Endothelial cell of umbilical vein (primary cell): ENCODE measurements at regions not wholly inside any gene's neighbourhood (a gene's known extent, or its start where the extent isn't known, plus 50 kb on each side); places are given as distances from the start of the nearest gene placed in this dataset.

Experiments used
- BruUV-seq: library from RNA; stranded (reverse); fragments of 400-500 nt; replicated peaks from 2 replicates; lab custom pipeline; 2021; lab: Mats Ljungman, UMichigan
- CTCF ChIA-PET: fragments of 300-600, 350-600 bp; sonication (Branson Sonifier 250); formaldehyde crosslinking; loops from one replicate; lab custom pipeline; 2021; ENCODE audit warnings: antibody characterized with exemption, inconsistent platforms; lab: Charles Lee
- POLR2A ChIA-PET: fragments of 300-600, 350-600 bp; sonication (Branson Sonifier 250); formaldehyde crosslinking; loops from one replicate; lab custom pipeline; 2021; ENCODE audit warnings: antibody characterized with exemption, inconsistent platforms; lab: Charles Lee
- DNase-seq: peaks from one replicate; pipeline ENCODE4 v3.0.0-alpha.2; 2011; ENCODE audit warnings: low read depth, low spot score
- FAIRE-seq: peaks from 2 replicates; lab custom pipeline; 2011; peaks lifted over from hg19 to GRCh38; lab: Jason Lieb, UNC
- H2AFZ ChIP-seq: 2 replicates; pipeline ENCODE4 v1.6.0; 2012; ENCODE audit warnings: low read depth, low read length, control low read depth, inconsistent platforms
- H3K27ac ChIP-seq: 2 replicates; pipeline ENCODE4 v1.5.1; 2011; ENCODE audit warnings: low read depth, mild to moderate bottlenecking, control low read depth, low read length, moderate library complexity; ENCODE audit not compliant: insufficient read depth
- H3K27me3 ChIP-seq, 2 experiments: 2 replicates each; pipeline versions ENCODE4 v1.6.0 to v1.6.1; 2011; ENCODE audit warnings: low read length in 2 of 2, mixed read lengths in 1 of 2; ENCODE audit not compliant: control insufficient read depth in 2 of 2, insufficient read depth in 2 of 2
- H3K36me3 ChIP-seq, 2 experiments: 2 replicates in 1 of 2; 3 replicates in 1 of 2; pipeline ENCODE4 v1.5.1; 2011; ENCODE audit warnings: low read length in 2 of 2, mild to moderate bottlenecking in 1 of 2, moderate library complexity in 1 of 2; ENCODE audit not compliant: control insufficient read depth in 2 of 2, insufficient read depth in 2 of 2; ENCODE audit errors: extremely low read depth in 1 of 2
- H3K4me1 ChIP-seq: 3 replicates; pipeline ENCODE4 v1.5.1; 2011; ENCODE audit warnings: mild to moderate bottlenecking, low read length; ENCODE audit not compliant: control insufficient read depth, insufficient read depth; ENCODE audit errors: extremely low read depth
- H3K4me2 ChIP-seq: 2 replicates; pipeline ENCODE4 v1.6.1; 2011; ENCODE audit warnings: low read length, control low read depth, mixed read lengths; ENCODE audit not compliant: insufficient read depth
- H3K4me3 ChIP-seq, 3 experiments: fragments of 200-600 bp in 1 of 3; sonication (generic), shearing (Covaris generic) in 1 of 3; replicated peaks in 1 of 3; 2 replicates each; pipeline ENCODE4 v1.5.1; 2011 to 2016; ENCODE audit warnings: control low read depth in 3 of 3, low read length in 3 of 3, mild to moderate bottlenecking in 2 of 3, inconsistent platforms in 1 of 3, low read depth in 1 of 3, moderate library complexity in 1 of 3; ENCODE audit not compliant: insufficient read depth in 1 of 3
- H3K79me2 ChIP-seq: 2 replicates; pipeline ENCODE4 v1.6.0; 2012; ENCODE audit warnings: low read length, inconsistent platforms; ENCODE audit not compliant: control insufficient read depth, insufficient read depth
- H3K9ac ChIP-seq: replicated peaks from 2 replicates; pipeline ENCODE3; 2011; ENCODE audit warnings: low read length, control low read depth; ENCODE audit not compliant: insufficient read depth; ENCODE audit errors: extremely low read depth
- H3K9me1 ChIP-seq: replicated peaks from 3 replicates; pipeline ENCODE4 v1.6.0; 2011; ENCODE audit warnings: mild to moderate bottlenecking, low read length; ENCODE audit not compliant: control insufficient read depth, insufficient read depth; ENCODE audit errors: extremely low read depth
- H3K9me3 ChIP-seq: replicated peaks from 2 replicates; pipeline ENCODE4 v1.5.1; 2012; ENCODE audit warnings: low read length, inconsistent platforms; ENCODE audit not compliant: control insufficient read depth, insufficient read depth
- H4K20me1 ChIP-seq: replicated peaks from 2 replicates; pipeline ENCODE3; 2011; ENCODE audit warnings: mild to moderate bottlenecking, low read length; ENCODE audit not compliant: control insufficient read depth, insufficient read depth; ENCODE audit errors: extremely low read depth
- CTCF ChIP-seq, 2 donors: IDR thresholded peaks; 1 replicate in 1 of 2; 2 replicates in 1 of 2; pipeline ENCODE4 v1.5.1; 2011; ENCODE audit warnings: low read length in 2 of 2, mild to moderate bottlenecking in 2 of 2, moderate library complexity in 2 of 2, control low read depth in 1 of 2, inconsistent platforms in 1 of 2, low read depth in 1 of 2; ENCODE audit not compliant: insufficient read depth in 1 of 2; ENCODE audit errors: extremely low read depth in 1 of 2
- EZH2 ChIP-seq: IDR thresholded peaks from 2 replicates; pipeline ENCODE4 v1.6.1; 2012; ENCODE audit warnings: borderline replicate concordance, low read depth, mild to moderate bottlenecking, moderate library complexity, low read length, inconsistent platforms; ENCODE audit not compliant: severe bottlenecking
- FOS ChIP-seq: IDR thresholded peaks from 2 replicates; pipeline ENCODE4 v1.6.1; 2011; ENCODE audit warnings: mild to moderate bottlenecking, low read length, moderate library complexity, borderline replicate concordance; ENCODE audit not compliant: insufficient read depth
- GATA2 ChIP-seq: IDR thresholded peaks from 2 replicates; pipeline ENCODE4 v1.7.0; 2011; ENCODE audit warnings: low read depth, mild to moderate bottlenecking, moderate library complexity, mixed read lengths, low read length; ENCODE audit not compliant: insufficient read length, insufficient read depth
- JUN ChIP-seq: IDR thresholded peaks from 2 replicates; pipeline ENCODE4 v1.6.1; 2011; ENCODE audit warnings: borderline replicate concordance, low read depth; ENCODE audit not compliant: insufficient read length, insufficient read depth
- MAX ChIP-seq: IDR thresholded peaks from 2 replicates; pipeline ENCODE4 v1.6.1; 2011; ENCODE audit not compliant: insufficient read depth, insufficient read length
- MYC ChIP-seq: IDR thresholded peaks from one replicate; pipeline ENCODE4 v1.6.1; 2011; ENCODE audit warnings: mild to moderate bottlenecking, low read depth, low read length
- POLR2A ChIP-seq: IDR thresholded peaks from 2 replicates; pipeline ENCODE4 v1.6.1; 2012; ENCODE audit warnings: low read depth, mild to moderate bottlenecking, control low read depth, low read length
- POLR2AphosphoS5 ChIP-seq: IDR thresholded peaks from 2 replicates; pipeline ENCODE4 v1.6.1; 2012; ENCODE audit warnings: low read depth, mild to moderate bottlenecking, control low read depth, low read length, moderate library complexity; ENCODE audit not compliant: insufficient read depth
- dilution Hi-C: fragments of 300-500 bp; cut with MboI; formaldehyde crosslinking; loops from one replicate; pipeline ENCODE4 v1.15.0; 2019; ENCODE audit warnings: low sequenced_read_pairs; ENCODE audit not compliant: extremely low pct_ligation_motif_present
- intact Hi-C: fragments of 100-400 bp; cut with micrococcal nuclease; formaldehyde crosslinking; loops from one replicate; pipeline ENCODE4 v1.10.0; 2022

GRCh38 chr18:56035546-56035945 lies 447.6 kb upstream of the TCF4 start:
- DNase-seq = no peak
- no peaks in the 10 kb centered on the region for H3K4me1 ChIP-seq
- no peaks in the 10 kb centered on the region for H3K79me2 ChIP-seq
- H3K9me3 ChIP-seq = no peaks in the 10 kb centered on the region
- no peaks in the 10 kb centered on the region for H3K9me1 ChIP-seq
- no peak overlapping the region for H3K27ac ChIP-seq
- no peaks in the 10 kb centered on the region for H4K20me1 ChIP-seq
- BruUV-seq = no TSS peak
- no peak for TF ChIP-seq MYC
- TF ChIP-seq JUN = no peak
- TF ChIP-seq POLR2A = no peak
- no peak for TF ChIP-seq MAX
- TF ChIP-seq FOS = no peak
- no peak for TF ChIP-seq EZH2
- TF ChIP-seq CTCF (IDR thresholded peaks at IDR 0.05; ENCODE audit: extremely low read depth in 1 of 2, insufficient read depth in 1 of 2, low read depth in 1 of 2, low read length in 2 of 2) = no peak
- no peak for TF ChIP-seq POLR2AphosphoS5
- no peak for TF ChIP-seq GATA2
- no peaks in the 10 kb centered on the region for H3K27me3 ChIP-seq
- no peak overlapping the region for H3K9ac ChIP-seq
- intact Hi-C loops = no loop called here
- CTCF ChIA-PET = interaction anchor here (0.7 to 1.5 kb wide), 2 partner anchors 15 to 31 kb away, joined by 3 read pairs; no protein-coding TSS in a partner anchor
- POLR2A ChIA-PET = no interaction called here
- H2AFZ ChIP-seq = no peak overlapping the region
- H3K4me3 ChIP-seq = no peak overlapping the region
- FAIRE-seq = no peak
- dilution Hi-C loops = no loop called here
- H3K4me2 ChIP-seq = no peak overlapping the region
- H3K36me3 ChIP-seq = no peaks in the 10 kb centered on the region
